HCT116 (cell line): ENCODE measurements at regions not wholly inside any gene's neighbourhood (a gene's known extent, or its start where the extent isn't known, plus 50 kb on each side); places are given as distances from the start of the nearest gene placed in this dataset.

Experiments used
- ATAC-seq: fragments of 200-7000 bp; cut with Tn5 transposase; 2 replicates; pipeline ENCODE4 v1.9.1; 2020; ENCODE audit warnings: mild to moderate bottlenecking, moderate library complexity
- BruUV-seq: library from RNA; stranded (reverse); fragments of 400-500 nt; replicated peaks from 2 replicates; lab custom pipeline; 2021; lab: Mats Ljungman, UMichigan
- CTCF ChIA-PET: fragments of 300-600 bp; sonication (Branson Sonifier 250); formaldehyde crosslinking; loops from one replicate; lab custom pipeline; 2021; ENCODE audit warnings: antibody characterized with exemption; lab: Charles Lee
- POLR2A ChIA-PET: fragments of 300-600, 350-600 bp; sonication (Branson Sonifier 250); formaldehyde crosslinking; loops from one replicate; lab custom pipeline; 2021; ENCODE audit warnings: antibody characterized with exemption; lab: Charles Lee
- RAD21 ChIA-PET, 2 experiments: fragments of 300-600 bp; sonication (Branson Sonifier 250); formaldehyde crosslinking; loops; one replicate each; lab custom pipeline; 2023; ENCODE audit warnings: low total read pairs in 2 of 2; ENCODE audit not compliant: uncharacterized antibody in 2 of 2, unreplicated experiment in 2 of 2, low non-redundant PET in 1 of 2; lab: Charles Lee
- DNase-seq: peaks from one replicate; pipeline ENCODE4 v3.0.0-alpha.2; 2010; ENCODE audit warnings: low read depth, low spot score
- H2AFZ ChIP-seq: fragments of 200-600 bp; shearing (Covaris generic), sonication (generic); 2 replicates; pipeline ENCODE4 v1.6.1; 2017; ENCODE audit warnings: low read depth, mixed run types, mixed read lengths, antibody characterized with exemption, low read length; ENCODE audit not compliant: poor library complexity, severe bottlenecking
- H3K27ac ChIP-seq: 2 replicates; pipeline ENCODE4 v1.5.1; 2012; ENCODE audit warnings: low read depth, low read length
- H3K27me3 ChIP-seq: fragments of 200-600 bp; sonication (generic); 2 replicates; pipeline ENCODE4 v1.6.1; 2016; ENCODE audit warnings: mixed run types, low read length, mixed read lengths; ENCODE audit not compliant: insufficient read depth
- H3K36me3 ChIP-seq, 2 experiments: fragments of 200-500 bp in 1 of 2; fragments of 200-600 bp in 1 of 2; sonication (Bioruptor generic) in 1 of 2; sonication (generic) in 1 of 2; 2 replicates each; pipeline versions ENCODE4 v1.5.1 to v1.6.1; 2014 to 2016; ENCODE audit warnings: low read length in 2 of 2, inconsistent platforms in 1 of 2, mixed read lengths in 1 of 2, mixed run types in 1 of 2; ENCODE audit not compliant: insufficient read depth in 2 of 2, control insufficient read depth in 1 of 2
- H3K4me1 ChIP-seq, 2 experiments: fragments of 200-600 bp in 1 of 2; sonication (generic) in 1 of 2; 2 replicates each; pipeline versions ENCODE4 v1.5.1 to v1.6.1; 2012 to 2017; ENCODE audit warnings: low read length in 2 of 2, inconsistent platforms in 1 of 2, mild to moderate bottlenecking in 1 of 2, mixed read lengths in 1 of 2, mixed run types in 1 of 2, moderate library complexity in 1 of 2; ENCODE audit not compliant: insufficient read depth in 2 of 2, control insufficient read depth in 1 of 2
- H3K4me2 ChIP-seq: fragments of 200-600 bp; sonication (generic); 2 replicates; pipeline ENCODE4 v1.6.1; 2017; ENCODE audit warnings: mixed run types, low read length, mixed read lengths
- H3K4me3 ChIP-seq, 2 experiments: fragments of 200-600 bp in 1 of 2; sonication (generic) in 1 of 2; replicated peaks in 1 of 2; 2 replicates each; pipeline ENCODE4 v1.5.1; 2011 to 2016; ENCODE audit warnings: low read length in 2 of 2, control low read depth in 1 of 2, low read depth in 1 of 2, mild to moderate bottlenecking in 1 of 2, mixed read lengths in 1 of 2, mixed run types in 1 of 2
- H3K79me2 ChIP-seq: fragments of 200-600 bp; sonication (generic); 2 replicates; pipeline ENCODE4 v1.6.1; 2017; ENCODE audit warnings: mild to moderate bottlenecking, mixed run types, low read length, moderate library complexity, mixed read lengths; ENCODE audit not compliant: insufficient read depth
- H3K9ac ChIP-seq: fragments of 200-600 bp; sonication (generic); 2 replicates; pipeline ENCODE4 v1.6.1; 2016; ENCODE audit warnings: low read length, mixed read lengths
- H3K9me2 ChIP-seq: fragments of 200-600 bp; sonication (generic), shearing (Covaris generic); 2 replicates; pipeline ENCODE4 v1.6.1; 2017; ENCODE audit warnings: mixed run types, mild to moderate bottlenecking, moderate library complexity; ENCODE audit not compliant: insufficient read depth
- H3K9me3 ChIP-seq, 2 experiments: fragments of 200-500 bp in 1 of 2; fragments of 200-600 bp in 1 of 2; sonication (Bioruptor generic) in 1 of 2; sonication (generic) in 1 of 2; 2 replicates each; pipeline ENCODE4 v1.6.1; 2014 to 2017; ENCODE audit warnings: low read length in 2 of 2, mixed read lengths in 2 of 2, inconsistent platforms in 1 of 2, low read depth in 1 of 2, mild to moderate bottlenecking in 1 of 2, mixed run types in 1 of 2, moderate library complexity in 1 of 2; ENCODE audit not compliant: control insufficient read depth in 1 of 2, insufficient read depth in 1 of 2
- H4K20me1 ChIP-seq: fragments of 200-600 bp; sonication (generic), shearing (Covaris generic); 2 replicates; pipeline ENCODE4 v1.6.1; 2017; ENCODE audit warnings: mixed run types, mild to moderate bottlenecking, moderate library complexity; ENCODE audit not compliant: insufficient read depth
- ATF3 ChIP-seq: IDR thresholded peaks from 2 replicates; pipeline ENCODE4 v1.6.1; 2012
- CBX3 ChIP-seq: IDR thresholded peaks from 2 replicates; pipeline ENCODE4 v1.6.1; 2012; ENCODE audit warnings: low read depth
- CEBPB ChIP-seq: IDR thresholded peaks from 2 replicates; pipeline ENCODE4 v1.6.1; 2012; ENCODE audit warnings: low read depth
- CTCF ChIP-seq, 3 experiments: fragments of 200-600 bp in 1 of 3; sonication (generic) in 1 of 3; IDR thresholded peaks in 2 of 3; conservative IDR thresholded peaks in 1 of 3; 2 replicates each; pipeline ENCODE4 v1.5.1; 2012 to 2017; ENCODE audit warnings: low read depth in 2 of 3, low read length in 2 of 3, antibody characterized with exemption in 1 of 3, borderline replicate concordance in 1 of 3, control low read depth in 1 of 3, mild to moderate bottlenecking in 1 of 3, mixed read lengths in 1 of 3, mixed run types in 1 of 3, moderate library complexity in 1 of 3; ENCODE audit not compliant: insufficient read depth in 1 of 3
- EGR1 ChIP-seq: IDR thresholded peaks from 2 replicates; pipeline ENCODE4 v1.6.1; 2012; ENCODE audit warnings: low read depth
- ELF1 ChIP-seq: IDR thresholded peaks from 2 replicates; pipeline ENCODE4 v1.6.1; 2012; ENCODE audit warnings: low read depth, borderline replicate concordance
- EZH2 ChIP-seq: fragments of 200-600 bp; sonication (generic); IDR thresholded peaks from 2 replicates; pipeline ENCODE4 v1.6.1; 2017; ENCODE audit warnings: antibody characterized with exemption, mixed run types
- EZH2phosphoT487 ChIP-seq: fragments of 200-600 bp; IDR thresholded peaks from 2 replicates; pipeline ENCODE4 v1.6.1; 2018; ENCODE audit warnings: antibody characterized with exemption, borderline replicate concordance
- FOSL1 ChIP-seq: IDR thresholded peaks from 2 replicates; pipeline ENCODE4 v1.6.1; 2012; ENCODE audit warnings: low read depth
- JUND ChIP-seq: IDR thresholded peaks from 2 replicates; pipeline ENCODE4 v1.6.1; 2012
- POLR2A ChIP-seq: IDR thresholded peaks from 2 replicates; pipeline ENCODE4 v1.7.0; 2011; ENCODE audit warnings: borderline replicate concordance; ENCODE audit not compliant: insufficient read depth, insufficient read length; ENCODE audit errors: extremely low read depth
- POLR2AphosphoS5 ChIP-seq: IDR thresholded peaks from 2 replicates; pipeline ENCODE4 v1.6.1; 2011; ENCODE audit warnings: mild to moderate bottlenecking, low read depth, low read length, moderate library complexity
- RAD21 ChIP-seq: IDR thresholded peaks from 2 replicates; pipeline ENCODE4 v1.6.1; 2012; ENCODE audit warnings: low read depth, mild to moderate bottlenecking
- SP1 ChIP-seq: IDR thresholded peaks from 2 replicates; pipeline ENCODE4 v1.6.1; 2012; ENCODE audit warnings: low read depth
- SRF ChIP-seq: IDR thresholded peaks from 2 replicates; pipeline ENCODE4 v1.6.1; 2012; ENCODE audit warnings: low read depth
- TCF7L2 ChIP-seq: IDR thresholded peaks from 2 replicates; pipeline ENCODE4 v1.7.0; 2011; ENCODE audit warnings: borderline replicate concordance, inconsistent platforms; ENCODE audit not compliant: insufficient read depth, insufficient read length; ENCODE audit errors: extremely low read depth
- ZFX ChIP-seq: fragments of 450-650 bp; IDR thresholded peaks from 2 replicates; pipeline ENCODE4 v1.6.1; 2017
- ZNF274 ChIP-seq: fragments of 200-500 bp; sonication (Bioruptor generic); IDR thresholded peaks from 2 replicates; pipeline ENCODE4 v1.6.1; 2014; ENCODE audit warnings: mild to moderate bottlenecking, low read depth, low read length, inconsistent platforms
- intact Hi-C: fragments of 100-400 bp; cut with micrococcal nuclease; formaldehyde crosslinking; loops from 2 replicates; pipeline ENCODE4 v1.10.0; 2022

- intact Hi-C loops = no loop called here
- H3K79me2 ChIP-seq = no peaks in the 10 kb centered on the region
- ChIA-PET POLR2A (no interaction called here), RAD21 (no interaction called here), CTCF (no interaction called here)
- H3K4me2 ChIP-seq = peak overlapping the region; percentile 63
- peak; percentile 80 for ATAC-seq
- H3K9ac ChIP-seq = no peak overlapping the region
- no peaks in the 10 kb centered on the region for H3K27me3 ChIP-seq
- H3K36me3 ChIP-seq = no peaks in the 10 kb centered on the region
- no peak overlapping the region for H2AFZ ChIP-seq
- H3K27ac ChIP-seq = no peak overlapping the region; the same call in 1 of the 2 replicates
- BruUV-seq = no TSS peak
- peaks cover 18 to 31% of the 10 kb centered on the region in 2 experiments for H3K4me1 ChIP-seq
- H3K4me3 ChIP-seq = no peak overlapping the region
- peak; percentile 38 for DNase-seq
- TF ChIP-seq ATF3 = no peak
- no peak for TF ChIP-seq ELF1
- no peak for TF ChIP-seq ZFX
- no peak for TF ChIP-seq EGR1
- TF ChIP-seq POLR2A = no peak
- TF ChIP-seq CBX3 = no peak
- no peak for TF ChIP-seq EZH2
- no peak for TF ChIP-seq FOSL1
- no peak for TF ChIP-seq CTCF (IDR thresholded peaks at IDR 0.05 in 2 of 3, conservative IDR thresholded peaks at IDR 0.05 in 1 of 3; ENCODE audit: borderline replicate concordance in 1 of 3, insufficient read depth in 1 of 3, low read depth in 2 of 3, low read length in 2 of 3)
- no peak for TF ChIP-seq RAD21
- no peak for TF ChIP-seq TCF7L2
- TF ChIP-seq SRF = no peak
- TF ChIP-seq JUND = no peak
- no peak for TF ChIP-seq EZH2phosphoT487
- no peak for TF ChIP-seq POLR2AphosphoS5
- no peak for TF ChIP-seq SP1
- no peak for TF ChIP-seq CEBPB
- no peak for TF ChIP-seq ZNF274
- H3K9me2 ChIP-seq = no peaks in the 10 kb centered on the region
- no peaks in the 10 kb centered on the region for H4K20me1 ChIP-seq
- no peaks in the 10 kb centered on the region for H3K9me3 ChIP-seq
These were observed 91.0 kb upstream of the FOXN3 start for GRCh38 chr14:89507926-89508460.
